H9 (cell line): ENCODE measurements at regions not wholly inside any gene's neighbourhood (a gene's known extent, or its start where the extent isn't known, plus 50 kb on each side); places are given as distances from the start of the nearest gene placed in this dataset.

Experiments
- DNase-seq: peaks from one replicate; pipeline ENCODE4 v3.0.0-alpha.2; 2017
- H2AFZ ChIP-seq: one replicate; pipeline ENCODE4 v1.6.1; 2013; ENCODE audit warnings: mild to moderate bottlenecking, low read length, control low read depth, moderate library complexity
- H2AK5ac ChIP-seq: 2 replicates; pipeline ENCODE4 v1.6.1; 2013; ENCODE audit warnings: low read length, control low read depth, mixed read lengths; ENCODE audit not compliant: insufficient read length
- H2BK120ac ChIP-seq: one replicate; pipeline ENCODE4 v1.6.1; 2013; ENCODE audit warnings: low read depth, mild to moderate bottlenecking, low read length, control low read depth, inconsistent platforms; ENCODE audit not compliant: poor library complexity, severe bottlenecking
- H2BK12ac ChIP-seq: 2 replicates; pipeline ENCODE4 v1.6.1; 2013; ENCODE audit warnings: low read length, control low read depth, mixed read lengths, low read depth; ENCODE audit not compliant: insufficient read length
- H2BK15ac ChIP-seq: 2 replicates; pipeline ENCODE4 v1.6.1; 2013; ENCODE audit warnings: low read depth, low read length, control low read depth
- H2BK20ac ChIP-seq: one replicate; pipeline ENCODE4 v1.6.1; 2013; ENCODE audit warnings: low read depth, mild to moderate bottlenecking, low read length, control low read depth, inconsistent platforms; ENCODE audit not compliant: poor library complexity, severe bottlenecking
- H2BK5ac ChIP-seq: 2 replicates; pipeline ENCODE4 v1.6.1; 2013; ENCODE audit warnings: low read length, control low read depth, mixed read lengths; ENCODE audit not compliant: insufficient read length
- H3K14ac ChIP-seq: 2 replicates; pipeline ENCODE4 v1.6.1; 2013; ENCODE audit warnings: low read length, control low read depth; ENCODE audit not compliant: insufficient read depth
- H3K18ac ChIP-seq: 2 replicates; pipeline ENCODE4 v1.6.1; 2013; ENCODE audit warnings: low read depth, mild to moderate bottlenecking, mixed read lengths, low read length, control low read depth; ENCODE audit not compliant: insufficient read length
- H3K23ac ChIP-seq: 2 replicates; pipeline ENCODE4 v1.6.1; 2013; ENCODE audit warnings: low read length, control low read depth, mixed read lengths, low read depth; ENCODE audit not compliant: insufficient read length
- H3K23me2 ChIP-seq: 2 replicates; pipeline ENCODE4 v1.6.1; 2013; ENCODE audit warnings: low read depth, mild to moderate bottlenecking, mixed read lengths, low read length, control low read depth; ENCODE audit not compliant: insufficient read length, poor library complexity, severe bottlenecking
- H3K27ac ChIP-seq: 2 replicates; pipeline ENCODE4 v1.5.1; 2013; ENCODE audit warnings: low read length, control low read depth, mixed read lengths, low read depth; ENCODE audit not compliant: insufficient read length
- H3K27me3 ChIP-seq: 2 replicates; pipeline ENCODE4 v1.6.1; 2013; ENCODE audit warnings: low read length, control low read depth, inconsistent platforms; ENCODE audit not compliant: insufficient read depth
- H3K4ac ChIP-seq: 2 replicates; pipeline ENCODE4 v1.6.1; 2013; ENCODE audit warnings: low read depth, mild to moderate bottlenecking, control low read depth, inconsistent platforms, low read length, moderate library complexity
- H3K4me1 ChIP-seq: 2 replicates; pipeline ENCODE4 v1.6.1; 2013; ENCODE audit warnings: low read length, control low read depth, inconsistent platforms; ENCODE audit not compliant: insufficient read depth
- H3K4me2 ChIP-seq: 2 replicates; pipeline ENCODE4 v1.6.1; 2013; ENCODE audit warnings: low read length, control low read depth, mixed read lengths; ENCODE audit not compliant: insufficient read length, insufficient read depth
- H3K56ac ChIP-seq: 2 replicates; pipeline ENCODE4 v1.6.1; 2013; ENCODE audit warnings: low read depth, mild to moderate bottlenecking, mixed read lengths, low read length, control low read depth; ENCODE audit not compliant: insufficient read length
- H3K79me1 ChIP-seq: 2 replicates; pipeline ENCODE4 v1.6.1; 2013; ENCODE audit warnings: low read depth, mild to moderate bottlenecking, moderate library complexity, low read length, control low read depth, inconsistent platforms; ENCODE audit not compliant: insufficient read depth, poor library complexity, severe bottlenecking
- H3K79me2 ChIP-seq: 2 replicates; pipeline ENCODE4 v1.6.1; 2013; ENCODE audit warnings: low read length, control low read depth, inconsistent platforms; ENCODE audit not compliant: insufficient read depth
- H3K9ac ChIP-seq: 2 replicates; pipeline ENCODE4 v1.6.1; 2013; ENCODE audit warnings: low read length, control low read depth, mixed read lengths; ENCODE audit not compliant: insufficient read length; ENCODE audit errors: extremely low read depth
- H3K9me3 ChIP-seq: one replicate; pipeline ENCODE4 v1.6.1; 2013; ENCODE audit warnings: low read depth, low read length, inconsistent platforms; ENCODE audit not compliant: control insufficient read depth
- H3T11ph ChIP-seq: one replicate; pipeline ENCODE4 v1.6.1; 2013; ENCODE audit warnings: mild to moderate bottlenecking, low read length, control low read depth, inconsistent platforms
- H4K20me1 ChIP-seq: one replicate; pipeline ENCODE4 v1.6.1; 2013; ENCODE audit not compliant: control insufficient read depth, insufficient read length, insufficient read depth
- H4K5ac ChIP-seq: 2 replicates; pipeline ENCODE4 v1.6.1; 2013; ENCODE audit warnings: low read depth, mild to moderate bottlenecking, mixed read lengths, low read length, control low read depth; ENCODE audit not compliant: insufficient read length
- H4K8ac ChIP-seq: replicated peaks from 2 replicates; pipeline ENCODE4 v1.6.1; 2013; ENCODE audit warnings: low read length, control low read depth, mixed read lengths, low read depth; ENCODE audit not compliant: insufficient read length
- H4K91ac ChIP-seq: 2 replicates; pipeline ENCODE4 v1.6.1; 2013; ENCODE audit warnings: low read depth, mild to moderate bottlenecking, moderate library complexity, mixed read lengths, low read length, control low read depth; ENCODE audit not compliant: insufficient read length
- H3K27ac Mint-ChIP-seq, 3 experiments: 2 replicates in 2 of 3; 3 replicates in 1 of 3; pipeline ENCODE4 v1.8.0; 2020 to 2021; ENCODE audit warnings: mixed read lengths in 3 of 3, mild to moderate bottlenecking in 1 of 3, moderate library complexity in 1 of 3
- H3K27me3 Mint-ChIP-seq: 2 replicates; pipeline ENCODE4 v1.8.0; 2021; ENCODE audit warnings: low read depth, mild to moderate bottlenecking, moderate library complexity, mixed read lengths
- H3K36me3 Mint-ChIP-seq, 3 experiments: 2 replicates in 2 of 3; 3 replicates in 1 of 3; pipeline ENCODE4 v1.8.0; 2020 to 2021; ENCODE audit warnings: low read depth in 3 of 3, mixed read lengths in 3 of 3; ENCODE audit not compliant: insufficient read depth in 1 of 3
- H3K4me1 Mint-ChIP-seq, 2 experiments: 2 replicates each; pipeline ENCODE4 v1.8.0; 2020; ENCODE audit warnings: mixed read lengths in 2 of 2
- H3K4me3 Mint-ChIP-seq, 2 experiments: 2 replicates in 1 of 2; 3 replicates in 1 of 2; pipeline ENCODE4 v1.8.0; 2020 to 2021; ENCODE audit warnings: mild to moderate bottlenecking in 2 of 2, mixed read lengths in 2 of 2, moderate library complexity in 1 of 2
- H3K9me3 Mint-ChIP-seq, 2 experiments: 2 replicates in 1 of 2; 3 replicates in 1 of 2; pipeline ENCODE4 v1.8.0; 2020; ENCODE audit warnings: mild to moderate bottlenecking in 2 of 2, mixed read lengths in 2 of 2, moderate library complexity in 1 of 2
- WGBS: extraction: QIAGEN DNeasy Blood & Tissue Kit; methylation state at CpG from one replicate; pipeline ENCODE4 v1.1.7; 2013; ENCODE audit warnings: missing lambda C conversion rate, low lambda C conversion rate, mixed read lengths; ENCODE audit not compliant: insufficient read length; ENCODE audit errors: extremely low coverage; 5-methylcytosine and 5-hydroxymethylcytosine counted together
- TF ChIP-seq, protein P1 (sequence below): fragments of 200-600 bp; sonication (generic); conservative IDR thresholded peaks from 3 replicates; pipeline ENCODE4 v1.8.0; 2021; ENCODE audit warnings: antibody characterized with exemption, mild to moderate bottlenecking

DNA sequence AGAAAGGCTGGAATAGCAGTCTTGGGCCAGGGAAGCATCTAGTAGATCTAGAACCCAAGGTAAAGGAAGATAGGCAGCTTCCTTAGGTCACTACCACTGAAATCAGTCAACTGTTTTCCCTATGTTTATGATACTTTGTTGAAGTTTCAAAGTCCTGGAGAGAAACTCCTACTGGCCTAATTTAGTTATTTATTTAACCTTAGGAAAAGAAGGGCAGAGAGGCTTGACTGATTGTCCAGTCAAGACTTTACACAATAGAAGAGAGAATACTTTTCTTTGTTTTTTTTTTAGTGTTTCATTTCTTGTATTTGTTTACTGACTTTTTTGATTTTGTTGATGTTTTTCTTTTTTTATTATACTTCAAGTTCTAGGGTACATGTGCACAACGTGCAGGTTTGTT lies 138.9 kb upstream of the PHYHIPL start:
- no peaks in the 10 kb centered on the region for H3K4me1 ChIP-seq
- TF ChIP-seq, protein P1, sequence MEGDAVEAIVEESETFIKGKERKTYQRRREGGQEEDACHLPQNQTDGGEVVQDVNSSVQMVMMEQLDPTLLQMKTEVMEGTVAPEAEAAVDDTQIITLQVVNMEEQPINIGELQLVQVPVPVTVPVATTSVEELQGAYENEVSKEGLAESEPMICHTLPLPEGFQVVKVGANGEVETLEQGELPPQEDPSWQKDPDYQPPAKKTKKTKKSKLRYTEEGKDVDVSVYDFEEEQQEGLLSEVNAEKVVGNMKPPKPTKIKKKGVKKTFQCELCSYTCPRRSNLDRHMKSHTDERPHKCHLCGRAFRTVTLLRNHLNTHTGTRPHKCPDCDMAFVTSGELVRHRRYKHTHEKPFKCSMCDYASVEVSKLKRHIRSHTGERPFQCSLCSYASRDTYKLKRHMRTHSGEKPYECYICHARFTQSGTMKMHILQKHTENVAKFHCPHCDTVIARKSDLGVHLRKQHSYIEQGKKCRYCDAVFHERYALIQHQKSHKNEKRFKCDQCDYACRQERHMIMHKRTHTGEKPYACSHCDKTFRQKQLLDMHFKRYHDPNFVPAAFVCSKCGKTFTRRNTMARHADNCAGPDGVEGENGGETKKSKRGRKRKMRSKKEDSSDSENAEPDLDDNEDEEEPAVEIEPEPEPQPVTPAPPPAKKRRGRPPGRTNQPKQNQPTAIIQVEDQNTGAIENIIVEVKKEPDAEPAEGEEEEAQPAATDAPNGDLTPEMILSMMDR: no peak
- H3K23ac ChIP-seq: no peak overlapping the region
- H3K27me3 ChIP-seq: no peaks in the 10 kb centered on the region
- DNase-seq: no peak
- H2BK5ac ChIP-seq: no peak overlapping the region
- Mint-ChIP-seq H3K27ac (no peak overlapping the region), H3K4me3 (no peak overlapping the region), H3K27me3 (peaks cover 6% of the 10 kb centered on the region), H3K9me3 (peaks cover 2 to 3% of the 10 kb centered on the region in 2 experiments; a peak in 1 of 5 replicates), H3K4me1 (no peaks in the 10 kb centered on the region), H3K36me3 (peaks cover 0 to 3% (median 0%) of the 10 kb centered on the region in 3 experiments; a peak in 2 of 7 replicates)
- no peaks in the 10 kb centered on the region for H3K9me3 ChIP-seq
- H2BK20ac ChIP-seq: no peak overlapping the region
- no peaks in the 10 kb centered on the region for H3K79me1 ChIP-seq
- no peak overlapping the region for H3T11ph ChIP-seq
- H2AFZ ChIP-seq: no peak overlapping the region
- no peak overlapping the region for H3K4ac ChIP-seq
- no peak overlapping the region for H2BK12ac ChIP-seq
- H3K14ac ChIP-seq: no peak overlapping the region
- H3K23me2 ChIP-seq: no peaks in the 10 kb centered on the region
- H2AK5ac ChIP-seq: no peak overlapping the region
- no peak overlapping the region for H4K91ac ChIP-seq
- no peak overlapping the region for H2BK120ac ChIP-seq
- no peak overlapping the region for H3K56ac ChIP-seq
- H3K4me2 ChIP-seq: no peak overlapping the region
- WGBS: no CpG with 5 or more reads among the region's 1 CpG
- H4K5ac ChIP-seq: no peak overlapping the region
- no peak overlapping the region for H3K27ac ChIP-seq
- H4K8ac ChIP-seq: no peak overlapping the region
- H3K18ac ChIP-seq: no peak overlapping the region
- no peak overlapping the region for H3K9ac ChIP-seq
- H2BK15ac ChIP-seq: no peak overlapping the region
- H4K20me1 ChIP-seq: no peaks in the 10 kb centered on the region
- H3K79me2 ChIP-seq: no peaks in the 10 kb centered on the region
